Peyer's patch (tissue), 4 donors: ENCODE measurements at regions not wholly inside any gene's neighbourhood (a gene's known extent, or its start where the extent isn't known, plus 50 kb on each side); places are given as distances from the start of the nearest gene placed in this dataset.

Source experiments
- POLR2A ChIP-seq, 2 donors: fragments of 450-650 bp; IDR thresholded peaks; one replicate each; pipeline ENCODE4 v1.5.1; 2017; ENCODE audit warnings: antibody characterized with exemption in 2 of 2, mild to moderate bottlenecking in 2 of 2, moderate library complexity in 2 of 2
- TF ChIP-seq, protein P1 (sequence below), 6 experiments: fragments of 450-650 bp in 4 of 6; fragments of 200-600 bp in 2 of 6; sonication (generic) in 1 of 6; IDR thresholded peaks; one replicate each; pipeline ENCODE4 v1.5.1; 2017 to 2019; ENCODE audit warnings: antibody characterized with exemption in 6 of 6, mild to moderate bottlenecking in 3 of 6, moderate library complexity in 1 of 6

DNA sequence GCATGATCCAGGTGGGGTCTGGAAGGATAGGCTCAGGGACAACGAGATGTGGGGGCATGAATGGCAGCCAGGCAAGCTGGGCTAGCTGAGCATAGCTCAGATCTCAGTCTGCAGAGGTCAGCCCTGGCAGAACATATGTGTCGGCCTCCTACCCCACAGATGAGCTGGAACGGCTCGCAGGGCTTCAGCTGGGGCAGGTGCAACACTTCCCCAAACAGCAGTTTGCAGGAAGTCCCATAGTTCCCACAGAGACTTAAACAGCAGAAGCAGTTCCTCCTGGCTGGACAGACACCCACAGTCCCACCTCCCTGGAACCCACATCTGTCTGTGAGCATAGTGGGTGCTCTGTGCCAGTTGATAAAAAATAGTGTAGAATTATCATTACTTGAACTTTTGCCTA, 404.6 kb downstream of the GADD45G start:
- TF ChIP-seq, protein P1, sequence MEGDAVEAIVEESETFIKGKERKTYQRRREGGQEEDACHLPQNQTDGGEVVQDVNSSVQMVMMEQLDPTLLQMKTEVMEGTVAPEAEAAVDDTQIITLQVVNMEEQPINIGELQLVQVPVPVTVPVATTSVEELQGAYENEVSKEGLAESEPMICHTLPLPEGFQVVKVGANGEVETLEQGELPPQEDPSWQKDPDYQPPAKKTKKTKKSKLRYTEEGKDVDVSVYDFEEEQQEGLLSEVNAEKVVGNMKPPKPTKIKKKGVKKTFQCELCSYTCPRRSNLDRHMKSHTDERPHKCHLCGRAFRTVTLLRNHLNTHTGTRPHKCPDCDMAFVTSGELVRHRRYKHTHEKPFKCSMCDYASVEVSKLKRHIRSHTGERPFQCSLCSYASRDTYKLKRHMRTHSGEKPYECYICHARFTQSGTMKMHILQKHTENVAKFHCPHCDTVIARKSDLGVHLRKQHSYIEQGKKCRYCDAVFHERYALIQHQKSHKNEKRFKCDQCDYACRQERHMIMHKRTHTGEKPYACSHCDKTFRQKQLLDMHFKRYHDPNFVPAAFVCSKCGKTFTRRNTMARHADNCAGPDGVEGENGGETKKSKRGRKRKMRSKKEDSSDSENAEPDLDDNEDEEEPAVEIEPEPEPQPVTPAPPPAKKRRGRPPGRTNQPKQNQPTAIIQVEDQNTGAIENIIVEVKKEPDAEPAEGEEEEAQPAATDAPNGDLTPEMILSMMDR (IDR thresholded peaks at IDR 0.05), result no peak
- no peak for TF ChIP-seq POLR2A (IDR thresholded peaks at IDR 0.05)
